C4-2B (cell line): ENCODE measurements at regions not wholly inside any gene's neighbourhood (a gene's known extent, or its start where the extent isn't known, plus 50 kb on each side); places are given as distances from the start of the nearest gene placed in this dataset.

Experiments
- H3K27ac ChIP-seq: fragments of 450-650 bp; 2 replicates; pipeline ENCODE4 v1.5.1; 2017
- ZFX ChIP-seq: fragments of 450-650 bp; IDR thresholded peaks from 2 replicates; pipeline ENCODE4 v1.6.1; 2017
- TF ChIP-seq, protein P1 (sequence below): fragments of 450-650 bp; conservative IDR thresholded peaks from 2 replicates; pipeline ENCODE4 v1.5.1; 2017; ENCODE audit warnings: mild to moderate bottlenecking

DNA sequence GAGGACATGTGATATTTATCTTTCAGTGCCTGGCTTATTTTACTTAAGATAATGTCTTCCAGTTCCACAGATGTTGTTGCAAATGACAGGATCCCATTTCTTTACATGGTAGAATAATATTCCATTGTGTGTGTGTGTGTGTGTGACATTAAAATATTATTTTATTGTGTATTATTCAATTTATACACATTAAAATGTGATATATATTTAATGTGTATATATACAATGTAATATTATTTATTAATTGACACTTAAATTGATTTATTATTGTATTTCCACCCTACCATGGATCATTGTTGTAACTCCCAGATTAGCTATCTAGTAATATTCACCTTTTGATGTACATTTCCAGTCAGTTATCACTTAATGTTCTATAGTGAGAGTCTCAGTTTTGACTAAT lies 1422.5 kb upstream of the ADGRB3 start:
- H3K27ac ChIP-seq, result no peak overlapping the region
- TF ChIP-seq ZFX, result no peak
- TF ChIP-seq, protein P1, sequence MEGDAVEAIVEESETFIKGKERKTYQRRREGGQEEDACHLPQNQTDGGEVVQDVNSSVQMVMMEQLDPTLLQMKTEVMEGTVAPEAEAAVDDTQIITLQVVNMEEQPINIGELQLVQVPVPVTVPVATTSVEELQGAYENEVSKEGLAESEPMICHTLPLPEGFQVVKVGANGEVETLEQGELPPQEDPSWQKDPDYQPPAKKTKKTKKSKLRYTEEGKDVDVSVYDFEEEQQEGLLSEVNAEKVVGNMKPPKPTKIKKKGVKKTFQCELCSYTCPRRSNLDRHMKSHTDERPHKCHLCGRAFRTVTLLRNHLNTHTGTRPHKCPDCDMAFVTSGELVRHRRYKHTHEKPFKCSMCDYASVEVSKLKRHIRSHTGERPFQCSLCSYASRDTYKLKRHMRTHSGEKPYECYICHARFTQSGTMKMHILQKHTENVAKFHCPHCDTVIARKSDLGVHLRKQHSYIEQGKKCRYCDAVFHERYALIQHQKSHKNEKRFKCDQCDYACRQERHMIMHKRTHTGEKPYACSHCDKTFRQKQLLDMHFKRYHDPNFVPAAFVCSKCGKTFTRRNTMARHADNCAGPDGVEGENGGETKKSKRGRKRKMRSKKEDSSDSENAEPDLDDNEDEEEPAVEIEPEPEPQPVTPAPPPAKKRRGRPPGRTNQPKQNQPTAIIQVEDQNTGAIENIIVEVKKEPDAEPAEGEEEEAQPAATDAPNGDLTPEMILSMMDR, result no peak

DNA sequence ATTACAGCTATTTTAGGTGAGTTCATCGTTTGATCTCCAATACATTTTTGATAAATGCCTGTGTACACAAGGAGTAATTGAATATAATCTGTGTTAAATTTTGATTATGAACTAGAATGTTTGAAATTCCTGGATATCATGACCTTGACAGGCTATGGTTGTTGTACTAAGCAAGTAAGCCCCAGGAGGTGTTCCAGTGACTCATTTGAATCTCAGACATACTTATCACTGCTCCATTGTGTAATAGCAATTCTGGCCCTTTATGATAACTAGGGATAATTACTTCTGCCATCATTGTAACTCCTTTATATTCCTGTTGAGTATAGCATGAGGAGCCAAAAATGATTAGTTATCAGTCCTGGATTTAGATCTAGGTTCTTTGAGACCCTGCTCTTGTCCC lies 1424.6 kb upstream of the ADGRB3 start:
- TF ChIP-seq, protein P1, result no peak
- TF ChIP-seq ZFX, result no peak
- H3K27ac ChIP-seq, result no peak overlapping the region

- no peak overlapping the region for H3K27ac ChIP-seq
- no peak for TF ChIP-seq ZFX
- TF ChIP-seq, protein P1, result no peak
These were observed 1433.5 kb upstream of the ADGRB3 start for GRCh38 chr6:67201563-67201962.

GRCh38 chr6:67200626-67201403 lies 1434.3 kb upstream of the ADGRB3 start:
- TF ChIP-seq, protein P1, result no peak
- no peak for TF ChIP-seq ZFX
- no peak overlapping the region for H3K27ac ChIP-seq

DNA sequence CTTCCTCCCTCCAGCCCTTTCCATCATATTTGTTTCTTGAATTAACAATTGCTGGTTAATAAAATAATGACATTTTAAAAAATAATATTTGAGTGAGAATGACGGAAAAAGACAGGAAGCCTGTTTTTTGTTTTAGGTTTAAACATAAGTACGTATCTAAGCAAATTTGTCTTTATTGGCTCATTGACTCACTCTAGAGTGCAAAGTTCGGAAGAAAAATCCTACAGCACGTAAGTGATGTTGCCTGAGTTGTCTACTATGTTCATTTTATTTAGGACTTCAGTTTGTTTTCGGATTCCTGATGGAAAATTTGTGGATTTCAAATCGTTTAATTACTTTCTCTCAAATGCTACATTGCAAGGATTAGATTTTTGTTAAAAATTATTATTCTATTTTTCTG lies 1435.7 kb upstream of the ADGRB3 start:
- H3K27ac ChIP-seq, result no peak overlapping the region
- TF ChIP-seq, protein P1, result no peak

GRCh38 chr6:67190733-67191132 lies 1444.3 kb upstream of the ADGRB3 start:
- TF ChIP-seq, protein P1, result no peak
- no peak for TF ChIP-seq ZFX
- no peak overlapping the region for H3K27ac ChIP-seq

GRCh38 chr6:67184405-67184804 lies 1450.7 kb upstream of the ADGRB3 start:
- H3K27ac ChIP-seq, result no peak overlapping the region
- no peak for TF ChIP-seq ZFX
- TF ChIP-seq, protein P1, result no peak
